ENCODE measurements at regions not wholly inside any gene's neighbourhood (a gene's known extent, or its start where the extent isn't known, plus 50 kb on each side); places are given as distances from the start of the nearest gene placed in this dataset.

DNA sequence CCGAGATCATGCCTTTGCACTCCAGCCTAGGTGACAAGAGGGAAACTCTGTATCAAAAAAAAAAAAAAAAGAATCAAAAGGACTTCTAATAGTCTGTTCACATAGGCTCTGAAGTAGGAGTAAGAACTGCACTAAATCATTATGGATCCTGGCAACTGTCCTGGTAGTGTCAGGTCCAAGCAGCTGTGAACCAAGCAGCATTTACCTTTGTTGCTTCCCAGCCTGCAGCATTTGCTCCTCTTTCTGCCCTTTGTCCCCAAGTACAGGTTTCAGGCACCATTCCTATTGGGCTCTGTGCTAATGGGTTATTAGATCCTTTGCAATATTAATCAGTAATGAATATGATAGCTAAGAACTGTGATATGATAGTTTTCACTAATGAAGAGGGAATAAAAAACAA lies 77.4 kb upstream of the NBEA start:
- Histone ChIP-seq H3K79me2 (ENCODE audit: control insufficient read depth, insufficient read depth, low read length) (no peaks in the 10 kb centered on the region), H3K36me3 (replicated peaks in 1 of 2; ENCODE audit: control extremely low read depth in 1 of 2, control insufficient read depth in 1 of 2, extremely low read depth in 1 of 2, insufficient read depth in 2 of 2, low read length in 1 of 2) (no peaks in the 10 kb centered on the region), H3K9me3 (ENCODE audit: control extremely low read depth in 1 of 3, control insufficient read depth in 2 of 3, insufficient read depth in 1 of 3, low read length in 2 of 3) (no peaks in the 10 kb centered on the region), H3K9ac (ENCODE audit: low read length) (no peak overlapping the region), H4K20me1 (ENCODE audit: control insufficient read depth, insufficient read depth, low read length, poor library complexity, severe bottlenecking) (no peaks in the 10 kb centered on the region), H3K4me3 (ENCODE audit: control extremely low read depth in 1 of 5, extremely low read depth in 1 of 5, insufficient read depth in 1 of 5, low read depth in 2 of 5, low read length in 4 of 5) (no peak overlapping the region), H3K4me2 (replicated peaks; ENCODE audit: low read depth, low read length, poor library complexity, severe bottlenecking) (no peak overlapping the region), H3K27me3 (replicated peaks in 1 of 4; ENCODE audit: control extremely low read depth in 1 of 4, control insufficient read depth in 3 of 4, insufficient read depth in 4 of 4, low read length in 3 of 4) (no peaks in the 10 kb centered on the region), H3K4me1 (ENCODE audit: control insufficient read depth in 2 of 2, insufficient read depth in 2 of 2, low read length in 2 of 2) (no peaks in the 10 kb centered on the region), H2AFZ (ENCODE audit: insufficient read depth, low read depth, low read length, poor library complexity, severe bottlenecking) (no peak overlapping the region), H3K27ac (ENCODE audit: low read length in 2 of 2) (no peak overlapping the region)
- POLR2A ChIA-PET: no interaction called here
- no peaks in the 10 kb centered on the region for H3K27me3 Mint-ChIP-seq
- no peaks in the 10 kb centered on the region for H3K4me1 Mint-ChIP-seq
- no CpG with 5 or more reads among the region's 1 CpG for WGBS (ENCODE audit: insufficient coverage)
- intact Hi-C loops (cut with micrococcal nuclease): no loop called here
- no peak overlapping the region for H3K4me3 Mint-ChIP-seq
- CTCF ChIA-PET: no interaction called here
- DNase-seq (no peak), ATAC-seq (ENCODE audit: low read depth) (no peak)
- no peaks in the 10 kb centered on the region for H3K9me3 Mint-ChIP-seq (ENCODE audit: insufficient read depth)
- no peak overlapping the region for H3K27ac Mint-ChIP-seq
- TF ChIP-seq, protein P1, sequence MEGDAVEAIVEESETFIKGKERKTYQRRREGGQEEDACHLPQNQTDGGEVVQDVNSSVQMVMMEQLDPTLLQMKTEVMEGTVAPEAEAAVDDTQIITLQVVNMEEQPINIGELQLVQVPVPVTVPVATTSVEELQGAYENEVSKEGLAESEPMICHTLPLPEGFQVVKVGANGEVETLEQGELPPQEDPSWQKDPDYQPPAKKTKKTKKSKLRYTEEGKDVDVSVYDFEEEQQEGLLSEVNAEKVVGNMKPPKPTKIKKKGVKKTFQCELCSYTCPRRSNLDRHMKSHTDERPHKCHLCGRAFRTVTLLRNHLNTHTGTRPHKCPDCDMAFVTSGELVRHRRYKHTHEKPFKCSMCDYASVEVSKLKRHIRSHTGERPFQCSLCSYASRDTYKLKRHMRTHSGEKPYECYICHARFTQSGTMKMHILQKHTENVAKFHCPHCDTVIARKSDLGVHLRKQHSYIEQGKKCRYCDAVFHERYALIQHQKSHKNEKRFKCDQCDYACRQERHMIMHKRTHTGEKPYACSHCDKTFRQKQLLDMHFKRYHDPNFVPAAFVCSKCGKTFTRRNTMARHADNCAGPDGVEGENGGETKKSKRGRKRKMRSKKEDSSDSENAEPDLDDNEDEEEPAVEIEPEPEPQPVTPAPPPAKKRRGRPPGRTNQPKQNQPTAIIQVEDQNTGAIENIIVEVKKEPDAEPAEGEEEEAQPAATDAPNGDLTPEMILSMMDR (IDR thresholded peaks at IDR 0.05): no peak
- TF ChIP-seq EZH2 (IDR thresholded peaks at IDR 0.05; ENCODE audit: borderline replicate concordance, insufficient read depth, low read depth, low read length, poor library complexity, severe bottlenecking): no peak

GRCh38 chr13:34867590-34867989 lies 74.5 kb upstream of the NBEA start:
- H3K27me3 ChIP-seq (replicated peaks in 1 of 4; ENCODE audit: control extremely low read depth in 1 of 4, control insufficient read depth in 3 of 4, insufficient read depth in 4 of 4, low read length in 3 of 4): no peaks in the 10 kb centered on the region
- H3K9ac ChIP-seq (ENCODE audit: low read length): no peak overlapping the region
- intact Hi-C loops (cut with micrococcal nuclease): no loop called here
- no peaks in the 10 kb centered on the region for H3K27me3 Mint-ChIP-seq
- ChIA-PET CTCF (no interaction called here), POLR2A (no interaction called here)
- no peak overlapping the region for H3K4me3 Mint-ChIP-seq
- no peak overlapping the region for H2AFZ ChIP-seq (ENCODE audit: insufficient read depth, low read depth, low read length, poor library complexity, severe bottlenecking)
- H3K27ac ChIP-seq (ENCODE audit: low read length in 2 of 2): no peak overlapping the region
- no peaks in the 10 kb centered on the region for H4K20me1 ChIP-seq (ENCODE audit: control insufficient read depth, insufficient read depth, low read length, poor library complexity, severe bottlenecking)
- no peak overlapping the region for H3K27ac Mint-ChIP-seq
- TF ChIP-seq, protein P1 (IDR thresholded peaks at IDR 0.05): no peak
- no peak for TF ChIP-seq EZH2 (IDR thresholded peaks at IDR 0.05; ENCODE audit: borderline replicate concordance, insufficient read depth, low read depth, low read length, poor library complexity, severe bottlenecking)
- ATAC-seq (ENCODE audit: low read depth) (no peak), DNase-seq (no peak)
- H3K4me1 ChIP-seq (ENCODE audit: control insufficient read depth in 2 of 2, insufficient read depth in 2 of 2, low read length in 2 of 2): no peaks in the 10 kb centered on the region
- WGBS (ENCODE audit: insufficient coverage): 96% methylated on average over 4 of the region's 4 CpGs
- no peaks in the 10 kb centered on the region for H3K9me3 Mint-ChIP-seq (ENCODE audit: insufficient read depth)
- H3K4me1 Mint-ChIP-seq: no peaks in the 10 kb centered on the region
- H3K79me2 ChIP-seq (ENCODE audit: control insufficient read depth, insufficient read depth, low read length): no peaks in the 10 kb centered on the region
- no peaks in the 10 kb centered on the region for H3K9me3 ChIP-seq (ENCODE audit: control extremely low read depth in 1 of 3, control insufficient read depth in 2 of 3, insufficient read depth in 1 of 3, low read length in 2 of 3)
- H3K36me3 ChIP-seq (replicated peaks in 1 of 2; ENCODE audit: control extremely low read depth in 1 of 2, control insufficient read depth in 1 of 2, extremely low read depth in 1 of 2, insufficient read depth in 2 of 2, low read length in 1 of 2): no peaks in the 10 kb centered on the region
- no peak overlapping the region for H3K4me2 ChIP-seq (replicated peaks; ENCODE audit: low read depth, low read length, poor library complexity, severe bottlenecking)
- no peak overlapping the region for H3K4me3 ChIP-seq (ENCODE audit: control extremely low read depth in 1 of 5, extremely low read depth in 1 of 5, insufficient read depth in 1 of 5, low read depth in 2 of 5, low read length in 4 of 5)
